ENCODE measurements at regions not wholly inside any gene's neighbourhood (a gene's known extent, or its start where the extent isn't known, plus 50 kb on each side); places are given as distances from the start of the nearest gene placed in this dataset.

DNA sequence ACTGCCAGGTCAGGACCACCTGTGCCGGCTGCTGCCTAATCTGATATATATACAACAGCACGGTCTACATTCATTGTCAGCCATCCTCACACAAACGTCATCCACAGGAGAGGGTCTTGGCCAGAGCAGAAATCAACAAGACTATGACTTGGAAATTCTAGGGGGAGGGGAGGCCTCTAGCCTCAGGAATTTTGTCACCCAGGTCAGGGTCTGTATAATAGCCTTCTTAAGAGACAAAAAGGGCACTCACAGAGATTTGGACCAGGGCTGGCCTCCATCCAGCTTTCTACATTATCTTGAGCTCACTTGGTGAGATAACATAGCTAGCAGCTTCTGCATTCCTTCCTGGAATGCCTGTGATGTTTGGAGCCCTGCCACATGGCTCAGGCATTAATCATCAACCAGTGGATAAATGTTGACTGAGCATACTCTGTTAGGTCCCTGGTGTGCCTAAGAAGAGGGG is 50.4 kb upstream of the CTIF start:
- TF ChIP-seq, protein P1, sequence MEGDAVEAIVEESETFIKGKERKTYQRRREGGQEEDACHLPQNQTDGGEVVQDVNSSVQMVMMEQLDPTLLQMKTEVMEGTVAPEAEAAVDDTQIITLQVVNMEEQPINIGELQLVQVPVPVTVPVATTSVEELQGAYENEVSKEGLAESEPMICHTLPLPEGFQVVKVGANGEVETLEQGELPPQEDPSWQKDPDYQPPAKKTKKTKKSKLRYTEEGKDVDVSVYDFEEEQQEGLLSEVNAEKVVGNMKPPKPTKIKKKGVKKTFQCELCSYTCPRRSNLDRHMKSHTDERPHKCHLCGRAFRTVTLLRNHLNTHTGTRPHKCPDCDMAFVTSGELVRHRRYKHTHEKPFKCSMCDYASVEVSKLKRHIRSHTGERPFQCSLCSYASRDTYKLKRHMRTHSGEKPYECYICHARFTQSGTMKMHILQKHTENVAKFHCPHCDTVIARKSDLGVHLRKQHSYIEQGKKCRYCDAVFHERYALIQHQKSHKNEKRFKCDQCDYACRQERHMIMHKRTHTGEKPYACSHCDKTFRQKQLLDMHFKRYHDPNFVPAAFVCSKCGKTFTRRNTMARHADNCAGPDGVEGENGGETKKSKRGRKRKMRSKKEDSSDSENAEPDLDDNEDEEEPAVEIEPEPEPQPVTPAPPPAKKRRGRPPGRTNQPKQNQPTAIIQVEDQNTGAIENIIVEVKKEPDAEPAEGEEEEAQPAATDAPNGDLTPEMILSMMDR (IDR thresholded peaks at IDR 0.05; ENCODE audit: low read depth, low read length), result no peak
- Histone ChIP-seq H3K27me3 (ENCODE audit: control insufficient read depth, insufficient read depth, low read length) (no peaks in the 10 kb centered on the region), H3K4me3 (ENCODE audit: low read depth, low read length) (no peak overlapping the region), H3K27ac (ENCODE audit: low read depth, low read length) (peak overlapping the region; percentile 21), H3K9me3 (ENCODE audit: control insufficient read depth, insufficient read depth, low read length) (peaks cover 3% of the 10 kb centered on the region; the same call in 1 of the 2 replicates)
- CTCF ChIA-PET, result interaction anchor here (5.8 kb wide), 1 partner anchor 13 kb away, joined by 37 read pairs; no protein-coding TSS in a partner anchor
- POLR2A ChIA-PET, result interaction anchor here (0.6 kb wide), 1 partner anchor 871 kb away, joined by 4 read pairs; no protein-coding TSS in a partner anchor
- peak; percentile 86 for DNase-seq (ENCODE audit: low read depth, low spot score)

DNA sequence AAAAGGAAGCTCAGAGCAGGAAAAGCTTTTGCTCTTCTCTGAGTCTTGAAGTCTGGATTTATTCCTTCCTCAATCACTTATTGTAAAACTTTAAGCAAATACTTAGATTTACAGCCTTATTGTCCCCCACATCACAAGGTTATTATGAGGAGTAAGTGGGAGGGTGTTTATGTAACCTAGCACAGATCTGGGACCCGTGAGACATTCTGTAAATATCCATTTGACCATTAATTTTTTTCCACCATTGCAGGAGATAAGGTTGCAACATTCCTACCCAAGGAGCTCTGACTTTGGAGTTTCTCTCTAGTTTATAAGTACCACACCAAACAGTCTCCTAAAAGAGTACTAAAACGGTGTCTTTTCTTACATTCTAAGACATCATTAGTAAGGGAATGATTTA is 52.1 kb upstream of the CTIF start:
- TF ChIP-seq, protein P1 (IDR thresholded peaks at IDR 0.05; ENCODE audit: low read depth, low read length), result no peak
- DNase-seq (ENCODE audit: low read depth, low spot score), result peak; percentile 33
- Histone ChIP-seq H3K27ac (ENCODE audit: low read depth, low read length) (peak overlapping the region; percentile 22), H3K4me3 (ENCODE audit: low read depth, low read length) (no peak overlapping the region), H3K27me3 (ENCODE audit: control insufficient read depth, insufficient read depth, low read length) (no peaks in the 10 kb centered on the region), H3K9me3 (ENCODE audit: control insufficient read depth, insufficient read depth, low read length) (peaks cover 3% of the 10 kb centered on the region; the same call in 1 of the 2 replicates)
- ChIA-PET CTCF (interaction anchor here (1.1 to 5.8 kb wide), 3 partner anchors 11 to 178 kb away, joined by 3 to 37 read pairs (median 4); no protein-coding TSS in a partner anchor), POLR2A (no interaction called here)

GRCh38 chr18:48485828-48486405 is 52.9 kb upstream of the CTIF start:
- H3K27ac ChIP-seq (ENCODE audit: low read depth, low read length), result peak overlapping the region; percentile 22
- CTCF ChIA-PET, result interaction anchor here (1.1 to 5.8 kb wide), 3 partner anchors 11 to 179 kb away, joined by 3 to 37 read pairs (median 4); no protein-coding TSS in a partner anchor
- H3K4me3 ChIP-seq (ENCODE audit: low read depth, low read length), result no peak overlapping the region
- POLR2A ChIA-PET, result no interaction called here
- no peak for DNase-seq (ENCODE audit: low read depth, low spot score)
- peaks cover 3% of the 10 kb centered on the region; the same call in 1 of the 2 replicates for H3K9me3 ChIP-seq (ENCODE audit: control insufficient read depth, insufficient read depth, low read length)
- TF ChIP-seq, protein P1 (IDR thresholded peaks at IDR 0.05; ENCODE audit: low read depth, low read length), result no peak
- no peaks in the 10 kb centered on the region for H3K27me3 ChIP-seq (ENCODE audit: control insufficient read depth, insufficient read depth, low read length)

GRCh38 chr18:48481092-48481491 is 57.7 kb upstream of the CTIF start:
- POLR2A ChIA-PET, result no interaction called here
- DNase-seq (ENCODE audit: low read depth, low spot score), result no peak
- CTCF ChIA-PET, result no interaction called here
- Histone ChIP-seq H3K27ac (ENCODE audit: low read depth, low read length) (no peak overlapping the region), H3K4me3 (ENCODE audit: low read depth, low read length) (no peak overlapping the region), H3K9me3 (ENCODE audit: control insufficient read depth, insufficient read depth, low read length) (peaks cover 3% of the 10 kb centered on the region; the same call in 1 of the 2 replicates), H3K27me3 (ENCODE audit: control insufficient read depth, insufficient read depth, low read length) (no peaks in the 10 kb centered on the region)
- TF ChIP-seq, protein P1 (IDR thresholded peaks at IDR 0.05; ENCODE audit: low read depth, low read length), result no peak

DNA sequence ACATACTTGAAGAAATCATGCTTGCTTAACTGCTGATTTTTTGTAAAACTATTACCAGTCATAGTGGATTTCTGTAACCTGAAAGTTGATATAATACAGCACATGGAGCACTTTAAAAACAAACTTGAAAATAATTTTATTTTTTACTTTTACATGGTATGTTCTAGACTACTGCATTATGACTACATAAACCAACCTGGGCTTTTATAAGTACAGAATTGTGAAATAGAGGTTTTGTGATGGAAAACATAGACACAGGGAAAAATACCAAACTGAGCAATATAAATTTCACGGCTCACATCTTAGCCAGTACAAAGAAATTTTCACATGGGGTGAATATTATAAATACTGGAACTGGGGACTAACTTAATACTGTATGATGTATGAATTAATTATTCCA is 59.3 kb upstream of the CTIF start:
- H3K9me3 ChIP-seq (ENCODE audit: control insufficient read depth, insufficient read depth, low read length), result peaks cover 3% of the 10 kb centered on the region; the same call in 1 of the 2 replicates
- no peak overlapping the region for H3K27ac ChIP-seq (ENCODE audit: low read depth, low read length)
- ChIA-PET CTCF (no interaction called here), POLR2A (interaction anchor here (0.6 kb wide), 1 partner anchor 12 kb away, joined by 12 read pairs; no protein-coding TSS in a partner anchor)
- no peak for DNase-seq (ENCODE audit: low read depth, low spot score)
- no peaks in the 10 kb centered on the region for H3K27me3 ChIP-seq (ENCODE audit: control insufficient read depth, insufficient read depth, low read length)
- TF ChIP-seq, protein P1 (IDR thresholded peaks at IDR 0.05; ENCODE audit: low read depth, low read length), result no peak
- H3K4me3 ChIP-seq (ENCODE audit: low read depth, low read length), result no peak overlapping the region
